Vagina (tissue), 2 donors: ENCODE measurements at regions not wholly inside any gene's neighbourhood (a gene's known extent, or its start where the extent isn't known, plus 50 kb on each side); places are given as distances from the start of the nearest gene placed in this dataset.

ENCODE experiments used
- POLR2AphosphoS5 ChIP-seq, 2 donors: sonication (generic); formaldehyde crosslinking; IDR thresholded peaks; one replicate each; pipeline ENCODE4 v1.9.0; 2017; ENCODE audit warnings: antibody characterized with exemption in 2 of 2, mild to moderate bottlenecking in 2 of 2, low read depth in 1 of 2; ENCODE audit not compliant: insufficient read depth in 1 of 2
- TF ChIP-seq, protein P1 (sequence below), 3 experiments: fragments of 450-650 bp in 2 of 3; fragments of 200-600 bp in 1 of 3; sonication (generic) in 1 of 3; IDR thresholded peaks; one replicate each; pipeline ENCODE4 v1.5.1; 2017 to 2019; ENCODE audit warnings: antibody characterized with exemption in 3 of 3, mild to moderate bottlenecking in 2 of 3, moderate library complexity in 2 of 3

DNA sequence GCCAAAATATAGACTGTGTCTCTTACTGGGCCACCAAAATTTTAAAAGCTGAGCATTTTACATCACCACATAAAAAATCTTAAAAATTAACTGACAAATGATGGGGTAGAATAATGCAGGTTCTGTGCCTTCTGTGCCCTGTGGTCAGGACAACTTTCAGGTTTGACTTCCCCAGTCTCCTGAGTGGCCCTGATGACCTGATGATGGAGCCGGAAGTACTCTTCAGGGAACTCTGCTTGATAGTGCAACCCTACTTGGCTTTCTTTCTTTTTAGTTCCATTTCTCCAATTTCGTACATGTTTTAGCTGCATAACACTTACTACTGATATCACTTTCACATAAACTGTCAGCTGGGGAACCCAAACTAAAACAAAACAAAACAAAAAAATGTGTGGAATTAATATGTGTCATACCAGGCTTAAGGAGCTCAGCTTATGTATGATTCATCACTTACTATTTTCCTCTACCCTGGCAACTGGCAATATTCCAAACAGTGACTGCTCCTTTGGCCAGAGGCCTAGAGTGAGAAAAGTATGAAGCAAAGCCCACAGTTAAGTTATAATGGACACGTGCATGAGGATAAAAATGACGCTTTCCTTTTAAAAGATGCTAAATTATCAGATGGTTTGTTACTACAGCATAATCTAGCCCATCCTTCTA lies 194.3 kb downstream of the BCHE start:
- TF ChIP-seq, protein P1, sequence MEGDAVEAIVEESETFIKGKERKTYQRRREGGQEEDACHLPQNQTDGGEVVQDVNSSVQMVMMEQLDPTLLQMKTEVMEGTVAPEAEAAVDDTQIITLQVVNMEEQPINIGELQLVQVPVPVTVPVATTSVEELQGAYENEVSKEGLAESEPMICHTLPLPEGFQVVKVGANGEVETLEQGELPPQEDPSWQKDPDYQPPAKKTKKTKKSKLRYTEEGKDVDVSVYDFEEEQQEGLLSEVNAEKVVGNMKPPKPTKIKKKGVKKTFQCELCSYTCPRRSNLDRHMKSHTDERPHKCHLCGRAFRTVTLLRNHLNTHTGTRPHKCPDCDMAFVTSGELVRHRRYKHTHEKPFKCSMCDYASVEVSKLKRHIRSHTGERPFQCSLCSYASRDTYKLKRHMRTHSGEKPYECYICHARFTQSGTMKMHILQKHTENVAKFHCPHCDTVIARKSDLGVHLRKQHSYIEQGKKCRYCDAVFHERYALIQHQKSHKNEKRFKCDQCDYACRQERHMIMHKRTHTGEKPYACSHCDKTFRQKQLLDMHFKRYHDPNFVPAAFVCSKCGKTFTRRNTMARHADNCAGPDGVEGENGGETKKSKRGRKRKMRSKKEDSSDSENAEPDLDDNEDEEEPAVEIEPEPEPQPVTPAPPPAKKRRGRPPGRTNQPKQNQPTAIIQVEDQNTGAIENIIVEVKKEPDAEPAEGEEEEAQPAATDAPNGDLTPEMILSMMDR (IDR thresholded peaks at IDR 0.05): no peak
- TF ChIP-seq POLR2AphosphoS5 (IDR thresholded peaks at IDR 0.05; ENCODE audit: insufficient read depth in 1 of 2, low read depth in 1 of 2): peak in 1 of 2 donors; percentile 61
